A673 (cell line): ENCODE measurements at regions not wholly inside any gene's neighbourhood (a gene's known extent, or its start where the extent isn't known, plus 50 kb on each side); places are given as distances from the start of the nearest gene placed in this dataset.

Experiments
- EZH2 ChIP-seq: fragments of 200-600 bp; sonication (generic); IDR thresholded peaks from 2 replicates; pipeline ENCODE4 v1.6.1; 2017; ENCODE audit warnings: borderline replicate concordance, low read depth, mild to moderate bottlenecking, mixed read lengths, antibody characterized with exemption, low read length; ENCODE audit not compliant: poor library complexity, severe bottlenecking
- TF ChIP-seq, protein P1 (sequence below): fragments of 300-800, 200-600 bp; sonication (generic); conservative IDR thresholded peaks from 2 replicates; pipeline ENCODE4 v1.5.1; 2017; ENCODE audit warnings: low read depth, mild to moderate bottlenecking, antibody characterized with exemption, low read length, moderate library complexity, mixed read lengths

DNA sequence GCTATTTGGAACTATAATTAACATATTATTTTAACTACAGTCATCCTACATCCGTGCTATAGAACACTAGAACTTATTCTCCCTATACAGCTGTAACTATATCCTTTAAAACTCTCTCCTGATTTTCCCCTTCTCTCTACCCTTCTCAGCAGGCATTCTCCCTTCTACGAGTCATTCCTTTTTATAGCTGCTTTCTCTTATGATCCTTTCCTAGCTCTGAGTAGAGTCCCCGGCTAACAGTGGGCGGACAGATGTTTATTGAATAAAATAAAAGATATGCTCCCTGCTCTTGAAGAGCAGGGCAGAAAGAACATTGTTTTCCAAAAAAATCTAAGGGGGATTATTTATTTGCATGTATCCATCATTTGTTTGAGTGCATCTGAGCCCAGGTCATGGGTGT, 246.5 kb upstream of the TMTC4 start:
- TF ChIP-seq, protein P1, sequence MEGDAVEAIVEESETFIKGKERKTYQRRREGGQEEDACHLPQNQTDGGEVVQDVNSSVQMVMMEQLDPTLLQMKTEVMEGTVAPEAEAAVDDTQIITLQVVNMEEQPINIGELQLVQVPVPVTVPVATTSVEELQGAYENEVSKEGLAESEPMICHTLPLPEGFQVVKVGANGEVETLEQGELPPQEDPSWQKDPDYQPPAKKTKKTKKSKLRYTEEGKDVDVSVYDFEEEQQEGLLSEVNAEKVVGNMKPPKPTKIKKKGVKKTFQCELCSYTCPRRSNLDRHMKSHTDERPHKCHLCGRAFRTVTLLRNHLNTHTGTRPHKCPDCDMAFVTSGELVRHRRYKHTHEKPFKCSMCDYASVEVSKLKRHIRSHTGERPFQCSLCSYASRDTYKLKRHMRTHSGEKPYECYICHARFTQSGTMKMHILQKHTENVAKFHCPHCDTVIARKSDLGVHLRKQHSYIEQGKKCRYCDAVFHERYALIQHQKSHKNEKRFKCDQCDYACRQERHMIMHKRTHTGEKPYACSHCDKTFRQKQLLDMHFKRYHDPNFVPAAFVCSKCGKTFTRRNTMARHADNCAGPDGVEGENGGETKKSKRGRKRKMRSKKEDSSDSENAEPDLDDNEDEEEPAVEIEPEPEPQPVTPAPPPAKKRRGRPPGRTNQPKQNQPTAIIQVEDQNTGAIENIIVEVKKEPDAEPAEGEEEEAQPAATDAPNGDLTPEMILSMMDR = no peak
- TF ChIP-seq EZH2 = no peak
